Adrenal gland (tissue), 9 donors: ENCODE measurements at regions not wholly inside any gene's neighbourhood (a gene's known extent, or its start where the extent isn't known, plus 50 kb on each side); places are given as distances from the start of the nearest gene placed in this dataset.

Experiments
- DNase-seq, 7 donors: peaks; one replicate each; pipeline ENCODE4 v3.0.0-alpha.2; 2019 to 2020
- H3K27ac ChIP-seq, 5 donors: fragments of 200-600 bp; sonication (generic) in 4 of 5; 1 replicate in 3 of 5; 2 replicates in 2 of 5; pipeline versions ENCODE4 v1.5.1 to v1.8.0; 2016 to 2020; ENCODE audit warnings: mild to moderate bottlenecking in 1 of 5
- H3K27me3 ChIP-seq: fragments of 200-600 bp; 2 replicates; pipeline ENCODE4 v1.8.0; 2021
- H3K36me3 ChIP-seq, 2 donors: fragments of 200-600 bp; replicated peaks in 1 of 2; 1 replicate in 1 of 2; 2 replicates in 1 of 2; pipeline versions ENCODE4 v1.5.1 to v1.8.0; 2018 to 2022
- H3K4me1 ChIP-seq, 2 donors: fragments of 200-600 bp; replicated peaks in 1 of 2; 1 replicate in 1 of 2; 2 replicates in 1 of 2; pipeline versions ENCODE4 v1.5.1 to v1.8.0; 2018 to 2021
- H3K4me3 ChIP-seq, 4 donors: fragments of 200-600 bp; sonication (generic) in 3 of 4; one replicate each; pipeline ENCODE4 v1.5.1; 2016 to 2018
- H3K9me3 ChIP-seq, 3 donors: fragments of 200-600 bp; sonication (generic) in 1 of 3; replicated peaks in 1 of 3; 1 replicate in 2 of 3; 2 replicates in 1 of 3; pipeline versions ENCODE4 v1.5.1 to v1.8.0; 2016 to 2021
- CTCF ChIP-seq, 6 experiments: fragments of 450-650 bp in 4 of 6; fragments of 200-600 bp in 2 of 6; sonication (generic) in 1 of 6; IDR thresholded peaks; 1 replicate in 5 of 6; 2 replicates in 1 of 6; pipeline versions ENCODE4 v1.5.1 to v1.8.0; 2016 to 2021; ENCODE audit warnings: antibody characterized with exemption in 6 of 6, mild to moderate bottlenecking in 2 of 6, moderate library complexity in 1 of 6
- POLR2A ChIP-seq, 2 donors: fragments of 450-650 bp; IDR thresholded peaks; one replicate each; pipeline ENCODE4 v1.6.1; 2017; ENCODE audit warnings: antibody characterized with exemption in 2 of 2, mild to moderate bottlenecking in 2 of 2, moderate library complexity in 1 of 2
- WGBS, 4 donors: extraction: QIAGEN DNeasy Blood & Tissue Kit in 2 of 4; methylation state at CpG; one replicate each; pipeline versions ENCODE4 v1.1.5 to v1.1.7; 2013 to 2017; 5-methylcytosine and 5-hydroxymethylcytosine counted together
- intact Hi-C, 2 donors: fragments of 100-400 bp; cut with DNase I; formaldehyde crosslinking; loops; one replicate each; pipeline versions ENCODE4 v1.14.1 to v1.15.0; 2022 to 2023
- donor health status: healthy with polysubstance abuse.
- donor health status: Bipolar disorder and iron deficiency.
- donor health status: DM: yes; HTN: yes; CAD: no.
- donor health status: DM: no; HTN: no; CAD: no.
- donor health status: DM: no; HTN: no; CAD: no.

GRCh38 chr1:61604684-61605083, 120.3 kb downstream of the TM2D1 start:
- DNase-seq: no peak
- intact Hi-C loops: no loop called here
- Histone ChIP-seq H3K27ac (no peak overlapping the region), H3K9me3 (no peaks in the 10 kb centered on the region), H3K4me1 (peaks cover 0 to 14% of the 10 kb centered on the region in 2 donors), H3K36me3 (no peaks in the 10 kb centered on the region), H3K4me3 (no peak overlapping the region), H3K27me3 (no peaks in the 10 kb centered on the region)
- no peak for TF ChIP-seq POLR2A (IDR thresholded peaks at IDR 0.05)
- TF ChIP-seq CTCF (IDR thresholded peaks at IDR 0.05): no peak
- 62 to 82% (median 73%) methylated on average over 1 of the region's 1 CpG for WGBS, 4 donors

GRCh38 chr1:61604261-61604660, 120.7 kb downstream of the TM2D1 start:
- Histone ChIP-seq H3K9me3 (no peaks in the 10 kb centered on the region), H3K4me1 (peaks cover 0 to 14% of the 10 kb centered on the region in 2 donors), H3K4me3 (no peak overlapping the region), H3K27ac (no peak overlapping the region), H3K27me3 (no peaks in the 10 kb centered on the region), H3K36me3 (no peaks in the 10 kb centered on the region)
- intact Hi-C loops: no loop called here
- no peak for TF ChIP-seq CTCF (IDR thresholded peaks at IDR 0.05)
- TF ChIP-seq POLR2A (IDR thresholded peaks at IDR 0.05): no peak
- DNase-seq: no peak
- 86 to 95% (median 92%) methylated on average over 4 of the region's 4 CpGs for WGBS, 4 donors

GRCh38 chr1:61602663-61603062, 122.3 kb downstream of the TM2D1 start:
- no peak for DNase-seq
- intact Hi-C loops: no loop called here
- Histone ChIP-seq H3K27me3 (no peaks in the 10 kb centered on the region), H3K27ac (no peak overlapping the region), H3K36me3 (no peaks in the 10 kb centered on the region), H3K4me1 (peaks cover 0 to 14% of the 10 kb centered on the region in 2 donors), H3K4me3 (no peak overlapping the region), H3K9me3 (no peaks in the 10 kb centered on the region)
- WGBS, 4 donors: 77 to 97% (median 87%) methylated on average over 3 of the region's 3 CpGs
- TF ChIP-seq CTCF (IDR thresholded peaks at IDR 0.05) (no peak), POLR2A (IDR thresholded peaks at IDR 0.05) (no peak)

GRCh38 chr1:61597601-61598000, 127.3 kb downstream of the TM2D1 start:
- WGBS, 4 donors: 91 to 92% (median 91%) methylated on average over 2 of the region's 2 CpGs
- Histone ChIP-seq H3K27me3 (no peaks in the 10 kb centered on the region), H3K9me3 (no peaks in the 10 kb centered on the region), H3K36me3 (no peaks in the 10 kb centered on the region), H3K4me3 (no peak overlapping the region), H3K27ac (no peak overlapping the region), H3K4me1 (no peaks in the 10 kb centered on the region)
- no peak for DNase-seq
- TF ChIP-seq CTCF (IDR thresholded peaks at IDR 0.05) (no peak), POLR2A (IDR thresholded peaks at IDR 0.05) (no peak)
- intact Hi-C loops: no loop called here
